UCSD-AML1 (cell line): ENCODE measurements at regions not wholly inside any gene's neighbourhood (a gene's known extent, or its start where the extent isn't known, plus 50 kb on each side); places are given as distances from the start of the nearest gene placed in this dataset.
"Not testable (repeated sequence)": the region's sequence is repeated elsewhere in the genome, so short reads cannot be mapped to it uniquely, and the experiment has no call there.

Experiments used
- DNase-seq: peaks from one replicate; lab custom pipeline; 2025; ENCODE audit not compliant: unreplicated experiment; lab: John Stamatoyannopoulos, UW

- no peak for DNase-seq
Measured at GRCh38 chr2:83331810-83332209, 1127.3 kb downstream of the SUCLG1 start.

GRCh38 chr2:83323038-83323437, 1136.0 kb downstream of the SUCLG1 start:
- DNase-seq = no peak

- DNase-seq = no peak
Measured at GRCh38 chr2:83320053-83320452, 1139.0 kb downstream of the SUCLG1 start.

DNA sequence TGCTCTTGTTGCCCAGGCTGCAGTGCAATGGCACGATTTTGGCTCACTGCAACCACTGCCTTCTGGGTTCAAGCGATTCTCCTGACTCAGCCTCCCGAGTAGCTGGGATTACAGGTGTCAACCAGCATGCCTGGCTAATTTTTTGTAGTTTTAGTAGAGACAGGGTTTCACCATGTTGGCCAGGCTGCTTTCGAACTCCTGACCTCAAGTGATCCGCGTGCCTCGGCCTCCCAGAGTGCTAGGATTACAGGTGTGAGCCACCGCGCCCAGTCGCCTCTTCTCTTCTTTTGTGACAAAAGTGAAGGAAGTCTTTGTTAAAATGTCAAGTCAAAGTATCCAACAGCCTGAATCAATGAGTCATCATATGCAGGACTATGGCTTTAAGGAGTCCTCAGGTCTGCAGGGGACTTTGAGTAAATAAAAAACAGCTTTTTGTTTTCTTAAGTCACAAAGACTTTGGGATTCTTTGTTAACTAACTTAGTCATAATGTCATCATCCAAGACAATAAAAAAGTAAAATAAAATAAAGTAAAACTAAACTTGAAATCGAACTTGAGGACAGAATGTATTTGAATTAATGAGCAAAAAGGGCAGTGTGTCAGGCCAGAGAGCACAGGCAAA, 1153.2 kb downstream of the SUCLG1 start:
- no peak for DNase-seq

DNA sequence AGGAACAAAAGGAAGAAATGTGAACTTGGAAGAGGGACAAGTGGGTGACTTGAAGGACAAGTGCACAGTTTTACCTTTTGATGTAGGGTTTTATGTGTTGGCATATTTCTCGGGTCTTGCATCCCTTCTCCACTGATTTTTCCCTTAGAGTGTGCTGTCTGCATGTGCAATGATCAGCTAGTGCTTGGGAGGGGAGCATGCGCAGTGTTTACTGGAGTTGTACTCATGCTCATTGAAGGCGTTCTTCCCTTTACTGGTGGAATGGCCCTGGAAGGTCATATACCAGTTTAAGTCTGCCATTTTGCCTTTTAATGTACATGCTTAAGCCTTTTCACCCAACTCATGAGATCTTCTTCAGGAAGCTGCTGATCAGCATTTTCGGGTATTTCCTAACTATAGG, 1168.0 kb downstream of the SUCLG1 start:
- DNase-seq = no peak

DNA sequence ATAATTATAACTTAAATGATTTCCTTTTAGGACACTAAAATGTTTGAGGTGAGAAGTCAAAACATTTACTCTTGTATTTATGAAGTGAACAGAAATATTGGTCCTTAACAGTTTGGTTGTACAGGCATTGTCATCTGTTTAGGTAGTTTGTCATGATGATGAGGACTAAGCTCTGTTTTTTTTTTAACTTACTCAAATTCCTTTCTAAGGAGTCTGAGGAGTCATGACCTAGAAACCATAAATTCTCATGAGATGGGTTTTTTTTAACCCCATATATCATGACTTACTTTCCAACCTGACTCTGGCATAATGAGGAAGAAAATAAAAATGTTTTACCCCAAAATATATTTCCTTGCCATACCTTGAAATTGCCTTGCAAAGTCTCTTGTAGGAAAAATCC, 1176.2 kb downstream of the SUCLG1 start:
- no peak for DNase-seq

DNA sequence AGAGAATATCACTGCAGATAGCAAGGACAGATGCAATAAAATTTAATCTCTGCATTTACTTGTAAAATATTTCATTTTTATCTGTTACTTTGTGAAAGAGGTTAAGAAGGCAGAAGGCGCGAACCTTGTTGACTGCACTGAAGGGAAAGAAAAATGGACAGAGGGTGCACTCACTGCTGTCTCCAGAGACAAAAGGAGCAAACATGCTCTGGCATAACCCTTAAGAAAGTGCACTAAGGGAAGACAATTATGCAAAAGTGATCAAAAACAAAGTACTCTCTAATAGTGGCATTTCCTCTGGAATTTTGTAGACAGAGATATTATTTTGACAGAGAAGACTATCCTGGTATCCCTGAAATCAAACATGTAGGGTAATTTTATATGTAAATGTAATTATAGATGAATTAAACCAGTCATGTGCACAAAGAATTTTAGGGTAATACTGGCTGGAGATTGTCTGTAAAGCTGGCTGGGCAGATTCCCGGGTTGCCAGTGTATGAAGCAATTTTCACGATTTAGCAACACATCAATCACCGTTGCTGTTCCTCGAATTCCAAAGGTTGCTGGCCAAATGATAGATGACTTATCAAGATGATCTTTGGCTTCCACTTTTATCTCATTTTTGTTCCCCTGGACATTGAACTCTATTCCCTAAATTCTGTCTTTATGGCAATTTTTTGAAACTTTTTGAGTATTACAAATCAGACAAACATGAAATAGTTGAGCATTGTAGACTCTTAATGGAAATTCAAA, 1176.9 kb downstream of the SUCLG1 start:
- DNase-seq = no peak

- DNase-seq = no peak
Measured at GRCh38 chr2:83280391-83280790, 1178.7 kb downstream of the SUCLG1 start.

GRCh38 chr2:83273322-83273721, 1185.8 kb downstream of the SUCLG1 start:
- no peak for DNase-seq

- DNase-seq = no peak
Measured at GRCh38 chr2:83261591-83262136, 1197.4 kb downstream of the SUCLG1 start.

DNA sequence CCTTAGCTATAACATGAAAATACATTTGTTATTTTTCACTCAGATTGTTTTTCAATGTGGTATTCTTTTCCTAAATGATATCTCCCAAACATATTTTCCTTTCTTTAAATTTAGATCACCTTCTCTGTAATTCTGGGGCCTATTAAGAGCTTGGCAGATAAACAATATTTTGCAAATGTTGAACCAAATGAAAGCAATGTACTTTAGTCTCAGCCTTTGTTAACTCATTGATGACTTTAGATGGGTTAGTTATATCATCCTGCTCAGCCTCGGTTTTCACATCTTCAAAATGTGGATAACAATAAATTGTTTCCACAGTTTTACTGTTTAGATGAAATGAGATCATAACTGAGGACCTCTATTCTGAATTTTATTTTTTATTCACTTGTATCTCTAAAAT, 1205.2 kb downstream of the SUCLG1 start:
- no peak for DNase-seq

- DNase-seq = no peak
Measured at GRCh38 chr2:83251321-83251872, 1207.7 kb downstream of the SUCLG1 start.

DNA sequence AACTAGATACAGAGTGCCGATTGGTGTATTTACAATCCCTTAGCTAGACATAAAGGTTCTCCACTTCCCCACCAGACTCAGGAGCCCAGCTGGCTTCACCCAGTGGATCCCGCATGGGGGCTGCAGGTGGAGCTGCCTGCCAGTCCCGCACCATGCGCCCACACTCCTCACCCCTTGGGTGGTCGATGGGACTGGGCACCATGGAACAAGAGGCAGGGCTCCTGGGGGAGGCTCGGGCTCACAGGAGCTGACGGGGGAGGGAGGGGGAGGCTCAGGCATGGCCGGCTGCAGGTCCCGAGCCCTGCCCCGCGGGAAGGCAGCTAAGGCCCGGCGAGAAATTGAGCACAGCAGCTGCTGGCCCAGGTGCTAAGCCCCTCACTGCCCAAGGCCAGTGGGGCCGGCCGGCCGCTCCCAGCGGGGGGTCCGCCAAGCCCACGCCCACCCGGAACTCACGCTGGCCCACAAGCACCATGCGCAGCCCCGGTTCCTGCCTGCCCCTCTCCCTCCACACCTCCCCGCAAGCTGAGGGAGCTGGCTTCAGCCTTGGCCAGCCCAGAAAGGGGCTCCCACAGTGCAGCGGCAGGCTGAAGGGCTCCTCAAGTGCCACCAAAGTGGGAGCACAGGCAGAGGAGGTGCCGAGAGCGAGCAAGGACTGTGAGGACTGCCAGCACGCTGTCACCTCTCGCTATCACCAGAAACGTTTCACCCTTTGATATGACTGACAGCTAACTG, 1213.1 kb downstream of the SUCLG1 start:
- DNase-seq = not testable (repeated sequence)

DNA sequence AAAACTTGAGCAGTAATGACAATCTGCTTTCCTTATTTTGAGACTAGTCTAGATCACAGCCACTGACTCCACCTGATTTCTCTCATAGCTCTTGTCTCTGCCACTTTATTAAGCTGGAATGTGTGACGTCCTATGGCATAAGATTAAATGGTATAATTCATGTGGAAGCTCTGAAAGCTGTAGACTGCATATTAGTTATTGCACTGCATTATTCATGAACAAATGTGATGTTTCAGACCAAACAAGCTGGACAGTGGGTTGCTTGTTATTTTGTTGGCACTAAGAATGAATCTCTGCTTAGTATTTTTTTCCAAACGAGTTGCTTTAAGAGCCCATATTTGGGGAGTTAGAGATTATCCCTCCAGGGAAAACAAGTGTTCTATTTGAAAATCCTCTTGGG, 1218.5 kb downstream of the SUCLG1 start:
- no peak for DNase-seq

- no peak for DNase-seq
Measured at GRCh38 chr2:83238111-83238510, 1221.0 kb downstream of the SUCLG1 start.

- no peak for DNase-seq
Measured at GRCh38 chr2:83234246-83234645, 1224.8 kb downstream of the SUCLG1 start.

- DNase-seq = no peak
Measured at GRCh38 chr2:83233781-83234180, 1225.3 kb downstream of the SUCLG1 start.

DNA sequence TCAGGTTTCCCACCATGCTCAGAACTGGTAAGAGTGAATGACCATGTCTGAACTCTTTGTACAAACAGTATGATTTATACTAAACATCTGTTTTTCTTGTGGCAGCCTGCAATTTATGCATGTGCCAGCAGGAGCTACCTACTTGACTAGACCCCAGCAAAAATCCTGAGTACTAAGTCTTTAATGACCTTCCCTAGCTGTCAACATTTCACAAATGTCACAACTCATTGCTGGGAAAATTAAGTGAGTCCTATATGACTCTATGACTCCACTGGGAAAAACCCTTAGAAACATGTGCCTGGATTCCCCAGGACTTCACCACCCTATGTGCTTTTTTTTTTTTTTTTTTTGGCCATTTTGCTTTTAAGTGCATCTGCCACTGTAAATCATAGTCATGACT, 1225.8 kb downstream of the SUCLG1 start:
- no peak for DNase-seq

GRCh38 chr2:83229443-83229842, 1229.6 kb downstream of the SUCLG1 start:
- no peak for DNase-seq

GRCh38 chr2:83224591-83225200, 1234.4 kb downstream of the SUCLG1 start:
- DNase-seq = no peak

- DNase-seq = no peak
Measured at GRCh38 chr2:83221258-83221657, 1237.8 kb downstream of the SUCLG1 start.
